Tibial artery (tissue), 4 donors: ENCODE measurements at regions not wholly inside any gene's neighbourhood (a gene's known extent, or its start where the extent isn't known, plus 50 kb on each side); places are given as distances from the start of the nearest gene placed in this dataset.

ENCODE experiments used
- DNase-seq, 2 donors: peaks; one replicate each; pipeline ENCODE4 v3.0.0-alpha.2; 2019
- H3K27ac ChIP-seq, 2 donors: fragments of 200-600 bp; sonication (generic) in 1 of 2; 1 replicate in 1 of 2; 2 replicates in 1 of 2; pipeline ENCODE4 v1.5.1; 2018 to 2019; ENCODE audit warnings: mild to moderate bottlenecking in 1 of 2
- H3K27me3 ChIP-seq, 2 donors: fragments of 200-600 bp; sonication (generic) in 1 of 2; one replicate each; pipeline versions ENCODE4 v1.5.1 to v1.6.0; 2016 to 2019
- H3K36me3 ChIP-seq, 3 donors: fragments of 200-600 bp; sonication (generic) in 2 of 3; one replicate each; pipeline ENCODE4 v1.5.1; 2016 to 2019; ENCODE audit warnings: mild to moderate bottlenecking in 2 of 3
- H3K4me1 ChIP-seq, 4 donors: fragments of 200-600 bp; sonication (generic) in 2 of 4; 1 replicate in 3 of 4; 2 replicates in 1 of 4; pipeline ENCODE4 v1.5.1; 2016 to 2019
- H3K4me3 ChIP-seq, 2 donors: fragments of 200-600 bp; sonication (generic) in 1 of 2; 1 replicate in 1 of 2; 2 replicates in 1 of 2; pipeline ENCODE4 v1.5.1; 2018 to 2019; ENCODE audit warnings: mild to moderate bottlenecking in 2 of 2
- H3K9me3 ChIP-seq, 3 donors: fragments of 200-600 bp; sonication (generic) in 1 of 3; one replicate each; pipeline ENCODE4 v1.5.1; 2016 to 2019
- intact Hi-C: fragments of 100-400 bp; cut with DNase I; formaldehyde crosslinking; loops from one replicate; pipeline ENCODE4 v1.15.0; 2023; ENCODE audit warnings: low total_unique reads
- TF ChIP-seq, protein P1 (sequence below), 2 experiments: fragments of 200-600 bp in 1 of 2; fragments of 450-650 bp in 1 of 2; IDR thresholded peaks; one replicate each; pipeline ENCODE4 v1.5.1; 2017 to 2019; ENCODE audit warnings: antibody characterized with exemption in 2 of 2, mild to moderate bottlenecking in 1 of 2, moderate library complexity in 1 of 2

DNA sequence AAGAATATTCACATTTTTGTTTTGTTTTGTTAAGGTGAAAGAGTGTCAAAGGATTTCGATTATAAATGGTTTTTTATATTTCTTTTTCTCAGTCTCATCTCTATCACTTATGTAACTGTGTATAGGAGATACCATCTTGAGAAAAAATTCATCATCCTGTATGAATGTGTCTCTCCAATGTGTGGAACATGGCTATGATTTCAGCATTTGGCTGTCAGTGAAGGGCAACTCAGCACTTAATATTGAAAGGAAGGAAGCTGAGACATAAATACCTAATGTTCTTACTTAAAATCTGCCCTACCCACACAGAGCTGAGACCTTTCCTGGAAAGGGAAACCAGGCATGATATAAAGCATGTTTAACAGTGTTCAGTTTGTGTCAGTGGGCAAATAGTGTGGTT, 474.2 kb upstream of the RIOK2 start:
- Histone ChIP-seq H3K9me3 (no peaks in the 10 kb centered on the region), H3K4me3 (no peak overlapping the region), H3K27ac (no peak overlapping the region), H3K4me1 (no peaks in the 10 kb centered on the region), H3K36me3 (no peaks in the 10 kb centered on the region), H3K27me3 (no peaks in the 10 kb centered on the region)
- intact Hi-C loops: no loop called here
- TF ChIP-seq, protein P1, sequence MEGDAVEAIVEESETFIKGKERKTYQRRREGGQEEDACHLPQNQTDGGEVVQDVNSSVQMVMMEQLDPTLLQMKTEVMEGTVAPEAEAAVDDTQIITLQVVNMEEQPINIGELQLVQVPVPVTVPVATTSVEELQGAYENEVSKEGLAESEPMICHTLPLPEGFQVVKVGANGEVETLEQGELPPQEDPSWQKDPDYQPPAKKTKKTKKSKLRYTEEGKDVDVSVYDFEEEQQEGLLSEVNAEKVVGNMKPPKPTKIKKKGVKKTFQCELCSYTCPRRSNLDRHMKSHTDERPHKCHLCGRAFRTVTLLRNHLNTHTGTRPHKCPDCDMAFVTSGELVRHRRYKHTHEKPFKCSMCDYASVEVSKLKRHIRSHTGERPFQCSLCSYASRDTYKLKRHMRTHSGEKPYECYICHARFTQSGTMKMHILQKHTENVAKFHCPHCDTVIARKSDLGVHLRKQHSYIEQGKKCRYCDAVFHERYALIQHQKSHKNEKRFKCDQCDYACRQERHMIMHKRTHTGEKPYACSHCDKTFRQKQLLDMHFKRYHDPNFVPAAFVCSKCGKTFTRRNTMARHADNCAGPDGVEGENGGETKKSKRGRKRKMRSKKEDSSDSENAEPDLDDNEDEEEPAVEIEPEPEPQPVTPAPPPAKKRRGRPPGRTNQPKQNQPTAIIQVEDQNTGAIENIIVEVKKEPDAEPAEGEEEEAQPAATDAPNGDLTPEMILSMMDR (IDR thresholded peaks at IDR 0.05): no peak
- DNase-seq: no peak

DNA sequence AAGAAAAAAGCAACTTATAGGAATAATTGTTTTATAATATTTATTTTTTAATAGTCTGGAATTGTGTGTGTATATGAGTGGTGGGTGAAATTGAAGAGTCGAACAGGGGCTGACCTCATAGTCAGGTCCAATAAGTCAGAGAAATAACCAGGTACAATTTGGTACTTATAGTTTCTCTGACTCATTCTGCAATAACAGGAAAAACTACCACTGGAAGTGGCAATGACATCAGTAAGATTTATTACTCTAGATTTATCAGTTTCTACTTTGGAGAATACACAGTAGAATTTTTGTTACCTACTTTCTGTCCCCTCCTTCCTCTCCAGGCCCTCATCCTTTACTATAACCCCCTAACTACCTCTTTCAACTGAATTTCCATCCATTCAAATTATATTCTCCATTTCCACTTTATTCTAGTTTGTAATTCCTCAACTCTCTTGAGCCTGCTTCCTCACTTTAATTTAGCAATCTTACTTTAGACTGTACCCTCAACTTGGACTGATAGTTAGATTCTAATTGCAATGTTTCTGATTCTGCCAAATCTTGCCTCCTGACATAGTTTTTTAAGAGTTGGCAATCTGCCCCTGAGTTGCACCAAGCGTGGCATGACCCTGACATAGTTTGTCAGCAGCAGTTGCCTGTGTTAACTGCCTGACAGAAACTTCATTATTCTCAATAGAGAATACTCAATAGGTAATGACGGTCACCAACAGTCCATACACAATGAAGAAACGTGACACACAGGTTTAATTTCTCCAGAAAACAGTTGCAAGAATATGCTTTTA, 475.3 kb upstream of the RIOK2 start:
- Histone ChIP-seq H3K9me3 (no peaks in the 10 kb centered on the region), H3K4me1 (no peaks in the 10 kb centered on the region), H3K27me3 (no peaks in the 10 kb centered on the region), H3K27ac (no peak overlapping the region), H3K4me3 (no peak overlapping the region), H3K36me3 (no peaks in the 10 kb centered on the region)
- TF ChIP-seq, protein P1 (IDR thresholded peaks at IDR 0.05): no peak
- DNase-seq: no peak
- intact Hi-C loops: no loop called here

DNA sequence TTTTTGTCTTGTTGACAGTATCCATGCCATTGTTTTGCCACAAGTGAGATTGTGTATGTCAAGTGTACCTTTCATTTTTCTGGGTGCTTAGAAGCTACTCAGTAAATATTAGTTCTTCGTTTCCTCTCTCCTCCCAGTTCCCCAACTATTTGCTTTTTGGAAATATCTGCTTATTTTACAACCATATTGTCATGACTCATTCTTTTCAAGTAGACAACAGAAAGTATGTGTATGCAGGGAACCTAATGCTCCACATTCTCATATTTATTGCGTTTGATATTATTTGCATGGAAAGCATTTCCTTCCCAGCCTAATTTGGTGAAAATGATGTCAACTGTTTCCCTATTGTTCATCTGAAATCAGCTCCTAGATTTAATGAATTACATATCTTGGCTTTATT, 483.7 kb upstream of the RIOK2 start:
- Histone ChIP-seq H3K27me3 (no peaks in the 10 kb centered on the region), H3K36me3 (no peaks in the 10 kb centered on the region), H3K9me3 (no peaks in the 10 kb centered on the region), H3K4me3 (no peak overlapping the region), H3K27ac (no peak overlapping the region), H3K4me1 (no peaks in the 10 kb centered on the region)
- intact Hi-C loops: no loop called here
- DNase-seq: no peak
- TF ChIP-seq, protein P1 (IDR thresholded peaks at IDR 0.05): no peak

DNA sequence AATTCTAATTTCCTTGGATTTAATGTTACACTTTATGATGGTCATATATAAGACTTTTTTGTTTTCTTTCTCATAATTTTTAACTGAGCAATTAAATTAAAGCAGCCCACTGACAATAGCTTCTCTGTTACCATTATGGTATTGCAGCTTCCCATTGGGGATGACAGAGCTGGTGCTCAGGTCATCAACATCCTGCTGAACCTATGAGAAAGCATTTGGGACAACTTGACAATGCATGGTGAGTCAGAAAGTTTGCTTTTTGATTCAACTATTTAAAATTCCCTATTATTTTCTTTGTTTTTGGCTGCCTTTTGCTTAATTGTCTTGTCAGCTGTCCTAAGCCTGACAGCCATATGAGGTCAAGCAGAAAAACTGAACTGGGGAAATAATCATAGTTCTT, 487.4 kb upstream of the RIOK2 start:
- H3K4me1 ChIP-seq: no peaks in the 10 kb centered on the region
- no peaks in the 10 kb centered on the region for H3K27me3 ChIP-seq
- TF ChIP-seq, protein P1 (IDR thresholded peaks at IDR 0.05): no peak
- no peaks in the 10 kb centered on the region for H3K36me3 ChIP-seq
- intact Hi-C loops: no loop called here
- no peak for DNase-seq
- H3K9me3 ChIP-seq: no peaks in the 10 kb centered on the region
- H3K4me3 ChIP-seq: no peak overlapping the region
- no peak overlapping the region for H3K27ac ChIP-seq

DNA sequence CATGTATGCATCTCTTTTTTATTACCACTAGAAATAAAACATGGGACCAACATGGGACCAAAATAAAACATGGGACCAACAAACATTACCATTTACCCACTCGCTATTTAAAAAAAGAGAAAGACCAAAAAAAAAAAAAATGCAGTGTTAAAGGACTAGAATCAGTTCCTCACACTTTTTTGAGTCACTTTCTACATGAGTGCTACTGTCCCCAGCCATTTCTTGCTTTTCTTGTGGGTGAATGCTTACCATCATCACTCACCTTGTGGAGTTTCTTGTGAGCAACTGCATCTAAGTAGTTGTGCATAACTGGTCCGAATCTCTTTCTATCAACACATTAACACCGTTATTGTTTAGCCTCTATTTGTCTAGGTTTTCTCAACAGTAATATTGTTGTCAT, 493.6 kb upstream of the RIOK2 start:
- Histone ChIP-seq H3K27ac (no peak overlapping the region), H3K9me3 (peaks cover 0 to 3% (median 0%) of the 10 kb centered on the region in 3 donors), H3K4me3 (no peak overlapping the region), H3K36me3 (no peaks in the 10 kb centered on the region), H3K27me3 (no peaks in the 10 kb centered on the region), H3K4me1 (no peaks in the 10 kb centered on the region)
- intact Hi-C loops: no loop called here
- no peak for DNase-seq
- TF ChIP-seq, protein P1 (IDR thresholded peaks at IDR 0.05): no peak
